ENCODE measurements at regions not wholly inside any gene's neighbourhood (a gene's known extent, or its start where the extent isn't known, plus 50 kb on each side); places are given as distances from the start of the nearest gene placed in this dataset.

DNA sequence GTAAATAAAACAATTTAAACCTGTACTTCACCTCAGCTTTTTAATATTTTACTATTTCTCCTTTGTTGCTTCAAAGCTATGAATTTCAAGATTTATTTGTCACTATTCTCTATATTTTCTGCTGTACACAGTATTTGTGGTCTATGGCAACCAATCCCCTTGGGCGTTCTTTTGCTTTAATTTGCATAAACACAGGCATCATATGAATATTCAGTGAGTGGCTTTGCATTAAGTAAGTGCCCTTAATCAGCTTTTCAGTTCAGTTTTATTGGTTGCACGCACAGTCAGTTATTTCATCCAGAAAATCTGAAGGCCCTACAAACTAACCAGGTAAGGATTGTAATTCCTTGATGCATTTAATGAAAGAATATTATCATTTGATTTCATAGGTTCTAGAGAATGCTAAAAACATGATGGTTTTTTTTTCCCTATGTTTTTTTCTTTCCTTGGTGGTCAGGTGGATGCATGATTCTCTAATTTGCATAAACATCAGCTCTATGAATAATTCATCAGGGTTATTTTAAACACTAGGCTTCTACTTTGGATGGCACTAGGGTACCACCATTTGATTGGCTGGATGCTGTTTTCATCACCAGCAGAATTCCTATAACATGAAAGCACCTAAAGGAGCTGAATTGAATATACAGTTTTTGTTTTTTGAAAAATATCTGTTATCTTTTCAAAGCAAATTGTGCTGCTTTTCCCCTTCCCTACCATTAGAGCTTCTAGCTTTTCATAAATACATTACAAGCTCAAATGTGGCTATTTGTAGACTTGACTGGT is 249.2 kb upstream of the CCNH start:
- no peaks in the 10 kb centered on the region for H3K36me3 ChIP-seq (ENCODE audit: control insufficient read depth, insufficient read depth, low read length)
- no peaks in the 10 kb centered on the region for H3K4me1 ChIP-seq (ENCODE audit: control insufficient read depth, insufficient read depth, low read length)
- no peak overlapping the region for H3K4me3 ChIP-seq (ENCODE audit: low read depth, low read length)
- no peaks in the 10 kb centered on the region for H3K9me3 ChIP-seq (ENCODE audit: control insufficient read depth, insufficient read depth, low read length)
- no peak overlapping the region for H3K9ac ChIP-seq (ENCODE audit: low read depth, low read length)
- H3K27me3 ChIP-seq (ENCODE audit: control insufficient read depth, insufficient read depth, low read length), result no peaks in the 10 kb centered on the region

DNA sequence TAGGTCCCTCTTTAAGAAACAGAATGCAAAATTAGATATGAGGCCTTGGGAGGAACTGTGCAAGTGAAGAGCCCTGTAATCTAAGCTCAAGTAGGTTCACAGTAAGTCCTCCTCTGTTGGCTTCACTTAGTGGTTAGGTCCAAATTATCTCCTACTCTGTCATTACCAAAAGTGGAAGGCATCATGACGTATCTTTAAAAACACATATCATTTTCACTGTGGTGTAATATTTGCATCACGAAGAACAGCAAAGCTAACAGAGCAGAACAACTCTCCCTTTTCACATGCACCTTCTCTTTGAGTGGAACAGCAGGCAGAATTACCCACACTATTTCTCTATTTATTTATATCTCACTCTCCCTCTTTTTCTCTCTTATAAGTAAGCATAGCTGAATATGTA is 240.5 kb upstream of the CCNH start:
- Histone ChIP-seq H3K27me3 (ENCODE audit: control insufficient read depth, insufficient read depth, low read length) (no peaks in the 10 kb centered on the region), H3K9ac (ENCODE audit: low read depth, low read length) (no peak overlapping the region), H3K36me3 (ENCODE audit: control insufficient read depth, insufficient read depth, low read length) (no peaks in the 10 kb centered on the region), H3K4me1 (ENCODE audit: control insufficient read depth, insufficient read depth, low read length) (no peaks in the 10 kb centered on the region), H3K9me3 (ENCODE audit: control insufficient read depth, insufficient read depth, low read length) (no peaks in the 10 kb centered on the region), H3K4me3 (ENCODE audit: low read depth, low read length) (no peak overlapping the region)

DNA sequence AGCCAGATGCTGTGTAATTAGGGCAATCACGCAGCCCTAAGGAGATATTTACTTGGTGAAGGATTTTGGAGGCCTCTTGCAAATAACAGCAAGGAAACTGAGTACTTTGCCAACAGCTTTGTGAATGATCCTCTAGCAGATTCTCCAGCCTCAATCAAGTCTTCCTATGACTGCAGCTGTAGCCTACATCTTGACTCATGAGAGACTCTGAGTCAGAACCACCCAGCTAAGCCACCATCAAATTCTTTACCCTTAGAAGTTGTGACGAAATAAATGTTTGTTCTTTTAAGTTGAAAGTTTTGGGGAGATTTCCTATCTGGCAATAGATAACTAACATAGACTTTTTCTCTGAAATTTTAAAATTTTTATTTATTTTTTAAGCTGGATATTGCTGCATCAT is 237.6 kb upstream of the CCNH start:
- Histone ChIP-seq H3K27me3 (ENCODE audit: control insufficient read depth, insufficient read depth, low read length) (no peaks in the 10 kb centered on the region), H3K36me3 (ENCODE audit: control insufficient read depth, insufficient read depth, low read length) (no peaks in the 10 kb centered on the region), H3K9ac (ENCODE audit: low read depth, low read length) (no peak overlapping the region), H3K4me1 (ENCODE audit: control insufficient read depth, insufficient read depth, low read length) (no peaks in the 10 kb centered on the region), H3K9me3 (ENCODE audit: control insufficient read depth, insufficient read depth, low read length) (no peaks in the 10 kb centered on the region), H3K4me3 (ENCODE audit: low read depth, low read length) (no peak overlapping the region)

DNA sequence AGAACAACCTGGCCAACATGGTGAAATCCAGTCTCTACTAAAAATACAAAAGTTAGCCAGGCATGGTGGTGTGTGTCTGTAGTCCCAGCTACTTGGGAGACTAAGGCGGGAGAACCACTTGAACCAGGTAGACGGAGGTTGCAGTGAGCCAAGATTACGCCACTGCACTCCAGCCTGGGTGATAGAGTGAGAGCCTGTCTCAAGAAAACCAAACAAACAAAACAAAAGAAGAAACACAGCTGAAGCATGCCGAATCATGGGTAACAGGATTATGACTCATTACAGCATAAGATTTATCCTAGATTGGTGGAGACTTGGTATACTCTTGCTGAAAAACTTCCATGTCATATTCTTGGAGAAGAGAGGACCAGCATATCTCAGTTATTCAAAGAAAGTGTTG is 236.7 kb upstream of the CCNH start:
- Histone ChIP-seq H3K9me3 (ENCODE audit: control insufficient read depth, insufficient read depth, low read length) (no peaks in the 10 kb centered on the region), H3K27me3 (ENCODE audit: control insufficient read depth, insufficient read depth, low read length) (no peaks in the 10 kb centered on the region), H3K4me1 (ENCODE audit: control insufficient read depth, insufficient read depth, low read length) (no peaks in the 10 kb centered on the region), H3K4me3 (ENCODE audit: low read depth, low read length) (no peak overlapping the region), H3K36me3 (ENCODE audit: control insufficient read depth, insufficient read depth, low read length) (no peaks in the 10 kb centered on the region), H3K9ac (ENCODE audit: low read depth, low read length) (no peak overlapping the region)

DNA sequence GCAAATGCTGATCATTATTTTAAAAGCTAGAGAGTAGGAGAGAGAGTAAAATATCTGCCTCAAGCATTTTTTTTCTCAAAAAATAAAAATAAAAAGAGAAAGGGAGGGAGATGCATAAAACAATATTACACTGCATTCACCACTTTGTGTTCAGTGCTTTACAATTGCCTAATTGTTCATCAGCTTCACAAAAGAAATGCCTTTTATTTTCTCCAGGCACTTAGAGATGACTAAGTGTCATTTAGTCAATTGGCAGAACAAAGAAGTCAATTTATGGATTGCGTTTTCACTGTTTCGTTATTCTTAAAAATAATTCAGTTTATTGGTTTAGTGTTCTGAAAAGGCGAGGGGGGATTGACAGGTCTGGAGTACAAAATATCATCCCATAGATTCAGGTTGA is 232.5 kb upstream of the CCNH start:
- Histone ChIP-seq H3K4me3 (ENCODE audit: low read depth, low read length) (no peak overlapping the region), H3K9me3 (ENCODE audit: control insufficient read depth, insufficient read depth, low read length) (no peaks in the 10 kb centered on the region), H3K4me1 (ENCODE audit: control insufficient read depth, insufficient read depth, low read length) (no peaks in the 10 kb centered on the region), H3K9ac (ENCODE audit: low read depth, low read length) (no peak overlapping the region), H3K36me3 (ENCODE audit: control insufficient read depth, insufficient read depth, low read length) (no peaks in the 10 kb centered on the region), H3K27me3 (ENCODE audit: control insufficient read depth, insufficient read depth, low read length) (no peaks in the 10 kb centered on the region)

DNA sequence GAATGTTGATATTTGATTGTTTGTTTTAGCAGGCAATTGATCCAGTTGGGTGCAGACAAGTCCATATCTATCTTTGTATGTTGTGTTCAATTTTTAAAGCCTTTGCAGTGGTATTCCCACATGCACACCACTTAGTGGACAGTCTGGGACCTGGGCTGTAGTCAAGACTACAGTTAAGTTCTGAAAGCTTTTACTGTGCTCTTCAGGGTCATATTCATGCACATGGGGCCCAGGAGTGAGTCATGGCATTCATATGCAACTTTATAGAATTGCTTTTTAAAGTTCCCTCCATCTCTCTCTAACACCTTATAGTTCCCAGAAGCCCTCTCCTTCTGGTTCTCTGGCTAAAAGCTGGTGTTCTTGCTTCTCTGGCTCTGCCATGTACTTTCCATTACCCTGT is 228.2 kb upstream of the CCNH start:
- no peaks in the 10 kb centered on the region for H3K4me1 ChIP-seq (ENCODE audit: control insufficient read depth, insufficient read depth, low read length)
- no peaks in the 10 kb centered on the region for H3K36me3 ChIP-seq (ENCODE audit: control insufficient read depth, insufficient read depth, low read length)
- H3K9me3 ChIP-seq (ENCODE audit: control insufficient read depth, insufficient read depth, low read length), result no peaks in the 10 kb centered on the region
- H3K27me3 ChIP-seq (ENCODE audit: control insufficient read depth, insufficient read depth, low read length), result no peaks in the 10 kb centered on the region
- H3K4me3 ChIP-seq (ENCODE audit: low read depth, low read length), result no peak overlapping the region
- no peak overlapping the region for H3K9ac ChIP-seq (ENCODE audit: low read depth, low read length)

DNA sequence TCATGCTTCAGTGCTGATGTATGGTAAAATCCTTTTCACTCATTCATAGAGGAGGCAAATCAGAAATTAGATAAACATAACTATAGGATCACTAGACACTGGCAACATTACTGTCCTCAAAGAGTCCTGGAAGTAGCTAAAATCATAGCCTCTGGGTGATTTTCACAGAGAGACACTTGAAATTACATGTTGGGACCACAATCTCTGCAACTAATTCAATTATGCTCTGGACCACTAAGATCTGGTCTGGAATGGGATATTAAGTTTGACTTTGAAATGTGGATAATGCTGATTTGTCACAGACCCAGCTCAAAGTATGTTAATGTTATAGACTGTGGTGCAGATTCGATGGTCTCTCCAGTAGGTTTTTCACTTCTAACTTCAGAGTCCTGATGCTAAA is 214.6 kb upstream of the CCNH start:
- no peak overlapping the region for H3K9ac ChIP-seq (ENCODE audit: low read depth, low read length)
- H3K9me3 ChIP-seq (ENCODE audit: control insufficient read depth, insufficient read depth, low read length), result no peaks in the 10 kb centered on the region
- H3K36me3 ChIP-seq (ENCODE audit: control insufficient read depth, insufficient read depth, low read length), result no peaks in the 10 kb centered on the region
- H3K4me1 ChIP-seq (ENCODE audit: control insufficient read depth, insufficient read depth, low read length), result no peaks in the 10 kb centered on the region
- H3K27me3 ChIP-seq (ENCODE audit: control insufficient read depth, insufficient read depth, low read length), result no peaks in the 10 kb centered on the region
- H3K4me3 ChIP-seq (ENCODE audit: low read depth, low read length), result no peak overlapping the region

DNA sequence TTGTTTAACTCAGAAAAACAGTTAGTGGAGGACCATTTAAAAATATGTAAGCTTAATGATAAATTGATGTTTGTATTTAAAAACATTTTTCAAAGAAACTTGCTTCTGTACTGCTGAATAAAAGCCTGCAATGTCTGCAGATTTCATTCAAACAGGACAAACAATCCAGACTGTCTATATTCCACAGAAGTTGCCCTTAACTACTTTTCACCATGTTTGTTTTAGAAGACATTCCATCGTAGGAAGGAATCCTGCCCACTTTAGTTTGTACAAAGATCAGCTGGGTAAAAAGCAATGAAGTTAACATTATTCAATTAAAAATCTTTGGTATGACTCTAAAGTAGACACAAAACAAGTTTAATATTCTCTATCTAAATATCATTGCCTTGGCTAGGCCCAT is 195.7 kb upstream of the CCNH start:
- no peak overlapping the region for H3K9ac ChIP-seq (ENCODE audit: low read depth, low read length)
- no peaks in the 10 kb centered on the region for H3K27me3 ChIP-seq (ENCODE audit: control insufficient read depth, insufficient read depth, low read length)
- H3K36me3 ChIP-seq (ENCODE audit: control insufficient read depth, insufficient read depth, low read length), result no peaks in the 10 kb centered on the region
- H3K4me1 ChIP-seq (ENCODE audit: control insufficient read depth, insufficient read depth, low read length), result no peaks in the 10 kb centered on the region
- H3K9me3 ChIP-seq (ENCODE audit: control insufficient read depth, insufficient read depth, low read length), result no peaks in the 10 kb centered on the region
- H3K4me3 ChIP-seq (ENCODE audit: low read depth, low read length), result no peak overlapping the region

DNA sequence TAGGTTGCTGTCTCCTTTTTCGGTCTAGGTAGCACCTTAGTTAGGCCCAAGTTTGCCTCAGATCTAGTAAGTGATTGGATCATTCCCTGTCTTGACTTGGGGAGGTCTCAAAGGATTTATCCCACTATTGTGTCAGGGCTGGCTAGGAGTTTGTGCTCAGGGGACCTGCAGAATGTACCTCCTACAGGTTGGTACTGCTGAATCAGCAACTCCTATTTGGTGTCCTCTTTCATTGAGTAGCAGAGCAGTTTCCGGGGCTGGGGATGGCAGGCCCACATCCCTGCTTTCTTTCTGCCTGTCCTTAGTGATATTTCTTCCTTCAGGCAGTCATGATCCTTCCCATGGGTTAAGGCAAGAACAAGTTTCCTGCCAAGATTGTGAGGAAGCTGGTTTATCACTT is 192.9 kb upstream of the CCNH start:
- Histone ChIP-seq H3K9ac (ENCODE audit: low read depth, low read length) (no peak overlapping the region), H3K4me1 (ENCODE audit: control insufficient read depth, insufficient read depth, low read length) (no peaks in the 10 kb centered on the region), H3K36me3 (ENCODE audit: control insufficient read depth, insufficient read depth, low read length) (no peaks in the 10 kb centered on the region), H3K9me3 (ENCODE audit: control insufficient read depth, insufficient read depth, low read length) (no peaks in the 10 kb centered on the region), H3K27me3 (ENCODE audit: control insufficient read depth, insufficient read depth, low read length) (no peaks in the 10 kb centered on the region), H3K4me3 (ENCODE audit: low read depth, low read length) (no peak overlapping the region)

DNA sequence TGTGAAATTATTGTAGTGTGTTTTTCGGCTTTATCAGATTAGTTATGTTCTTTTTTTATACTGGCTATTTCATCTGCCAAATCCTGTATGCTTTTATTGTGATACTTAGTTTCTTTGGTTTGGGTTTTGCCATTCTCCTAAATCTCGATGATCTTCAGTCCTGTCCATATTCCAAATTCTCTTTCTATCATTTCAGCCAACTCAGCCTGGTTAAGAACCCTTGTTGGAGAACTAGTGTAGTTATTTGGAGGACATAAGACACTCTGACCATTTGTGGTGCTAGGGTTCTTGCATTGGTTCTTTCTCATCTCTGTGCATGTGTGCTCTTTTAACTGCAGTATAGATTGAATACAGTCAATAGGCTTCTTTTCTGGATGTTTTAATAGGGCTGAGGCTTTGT is 187.0 kb upstream of the CCNH start:
- Histone ChIP-seq H3K27me3 (ENCODE audit: control insufficient read depth, insufficient read depth, low read length) (no peaks in the 10 kb centered on the region), H3K9me3 (ENCODE audit: control insufficient read depth, insufficient read depth, low read length) (peaks cover 5% of the 10 kb centered on the region), H3K36me3 (ENCODE audit: control insufficient read depth, insufficient read depth, low read length) (no peaks in the 10 kb centered on the region), H3K9ac (ENCODE audit: low read depth, low read length) (no peak overlapping the region), H3K4me3 (ENCODE audit: low read depth, low read length) (no peak overlapping the region), H3K4me1 (ENCODE audit: control insufficient read depth, insufficient read depth, low read length) (no peaks in the 10 kb centered on the region)

DNA sequence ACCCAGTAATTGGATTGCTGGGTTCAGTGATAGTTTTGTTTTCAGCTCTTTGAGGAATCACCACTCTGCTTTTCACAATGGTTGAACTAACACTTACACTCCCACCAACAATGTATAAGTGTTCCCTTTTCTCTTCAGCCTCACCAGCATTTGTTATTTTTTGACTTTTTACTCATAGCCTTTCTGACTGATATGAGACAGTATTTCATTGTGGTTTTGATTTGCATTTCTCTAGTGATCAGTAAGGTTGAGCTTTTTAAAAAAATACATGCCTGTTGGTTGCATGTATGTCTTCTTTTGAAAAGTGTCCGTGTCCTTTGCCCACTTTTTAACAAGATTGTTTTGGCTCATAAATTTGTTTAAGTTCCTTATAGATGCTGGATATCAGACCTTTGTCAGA is 185.7 kb upstream of the CCNH start:
- Histone ChIP-seq H3K9ac (ENCODE audit: low read depth, low read length) (no peak overlapping the region), H3K27me3 (ENCODE audit: control insufficient read depth, insufficient read depth, low read length) (no peaks in the 10 kb centered on the region)

DNA sequence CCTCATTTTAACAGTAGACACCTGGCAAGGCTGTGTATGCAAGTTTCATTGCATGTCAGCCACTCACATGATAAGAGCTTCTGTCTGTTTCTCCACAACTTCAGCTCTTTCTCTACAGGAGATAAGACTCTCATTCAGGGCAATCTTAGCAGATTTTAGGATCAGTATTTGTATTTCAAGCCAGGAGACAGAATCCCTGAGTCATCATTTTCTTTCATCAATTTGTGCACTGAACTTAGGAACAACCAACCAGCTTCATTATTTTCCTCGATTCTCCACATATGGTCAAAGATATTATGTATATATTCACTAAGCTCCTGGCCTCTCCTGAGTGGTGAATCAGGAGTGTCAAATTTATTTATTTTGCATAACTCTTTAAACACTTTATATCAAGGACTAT is 181.8 kb upstream of the CCNH start:
- Histone ChIP-seq H3K9me3 (ENCODE audit: control insufficient read depth, insufficient read depth, low read length) (peaks cover 5% of the 10 kb centered on the region), H3K9ac (ENCODE audit: low read depth, low read length) (no peak overlapping the region), H3K4me1 (ENCODE audit: control insufficient read depth, insufficient read depth, low read length) (no peaks in the 10 kb centered on the region)

More for the DNA sequence above, 185.7 kb upstream of the CCNH start:
- no peaks in the 10 kb centered on the region for H3K4me1 ChIP-seq (ENCODE audit: control insufficient read depth, insufficient read depth, low read length)
- peaks cover 5% of the 10 kb centered on the region for H3K9me3 ChIP-seq (ENCODE audit: control insufficient read depth, insufficient read depth, low read length)
- no peak overlapping the region for H3K4me3 ChIP-seq (ENCODE audit: low read depth, low read length)
- no peaks in the 10 kb centered on the region for H3K36me3 ChIP-seq (ENCODE audit: control insufficient read depth, insufficient read depth, low read length)

More for the DNA sequence above, 181.8 kb upstream of the CCNH start:
- H3K36me3 ChIP-seq (ENCODE audit: control insufficient read depth, insufficient read depth, low read length), result no peaks in the 10 kb centered on the region
- H3K4me3 ChIP-seq (ENCODE audit: low read depth, low read length), result no peak overlapping the region
- no peaks in the 10 kb centered on the region for H3K27me3 ChIP-seq (ENCODE audit: control insufficient read depth, insufficient read depth, low read length)

All from iPS-15b (cell line).